ENCODE measurements at regions not wholly inside any gene's neighbourhood (a gene's known extent, or its start where the extent isn't known, plus 50 kb on each side); places are given as distances from the start of the nearest gene placed in this dataset.

DNA sequence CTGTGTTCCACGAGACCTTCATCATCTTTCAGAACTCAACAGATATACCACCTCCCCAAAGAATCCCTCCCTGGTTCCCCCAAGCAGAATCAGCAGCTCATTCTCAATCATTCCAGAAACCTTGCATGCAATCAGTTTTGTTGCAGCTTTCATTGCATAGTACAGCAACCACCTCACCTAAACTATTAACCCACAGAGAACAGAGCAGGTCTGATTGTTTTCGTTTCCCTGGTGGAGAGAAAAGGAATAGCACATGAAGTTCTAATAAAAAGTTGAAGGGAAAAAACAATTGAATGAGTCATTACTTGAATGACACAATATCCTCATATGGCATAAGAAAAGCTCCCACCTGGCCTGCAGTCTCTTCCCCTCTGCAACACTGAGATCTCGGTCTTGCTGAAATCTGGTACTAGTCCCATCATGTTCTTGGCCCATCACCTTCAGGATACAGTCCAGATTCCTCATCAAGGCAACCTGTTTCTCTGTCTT is 147.1 kb upstream of the GDF10 start:
- Histone ChIP-seq H3K27ac (no peak overlapping the region), H3K9me3 (peaks cover 4 to 10% of the 10 kb centered on the region in 2 donors), H3K4me1 (no peaks in the 10 kb centered on the region), H3K4me3 (no peak overlapping the region), H3K27me3 (no peaks in the 10 kb centered on the region), H3K36me3 (no peaks in the 10 kb centered on the region)
- TF ChIP-seq, protein P1, sequence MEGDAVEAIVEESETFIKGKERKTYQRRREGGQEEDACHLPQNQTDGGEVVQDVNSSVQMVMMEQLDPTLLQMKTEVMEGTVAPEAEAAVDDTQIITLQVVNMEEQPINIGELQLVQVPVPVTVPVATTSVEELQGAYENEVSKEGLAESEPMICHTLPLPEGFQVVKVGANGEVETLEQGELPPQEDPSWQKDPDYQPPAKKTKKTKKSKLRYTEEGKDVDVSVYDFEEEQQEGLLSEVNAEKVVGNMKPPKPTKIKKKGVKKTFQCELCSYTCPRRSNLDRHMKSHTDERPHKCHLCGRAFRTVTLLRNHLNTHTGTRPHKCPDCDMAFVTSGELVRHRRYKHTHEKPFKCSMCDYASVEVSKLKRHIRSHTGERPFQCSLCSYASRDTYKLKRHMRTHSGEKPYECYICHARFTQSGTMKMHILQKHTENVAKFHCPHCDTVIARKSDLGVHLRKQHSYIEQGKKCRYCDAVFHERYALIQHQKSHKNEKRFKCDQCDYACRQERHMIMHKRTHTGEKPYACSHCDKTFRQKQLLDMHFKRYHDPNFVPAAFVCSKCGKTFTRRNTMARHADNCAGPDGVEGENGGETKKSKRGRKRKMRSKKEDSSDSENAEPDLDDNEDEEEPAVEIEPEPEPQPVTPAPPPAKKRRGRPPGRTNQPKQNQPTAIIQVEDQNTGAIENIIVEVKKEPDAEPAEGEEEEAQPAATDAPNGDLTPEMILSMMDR (IDR thresholded peaks at IDR 0.05): no peak
- intact Hi-C loops (cut with DNase I): no loop called here
- DNase-seq (ENCODE audit: low spot score in 2 of 2): no peak

DNA sequence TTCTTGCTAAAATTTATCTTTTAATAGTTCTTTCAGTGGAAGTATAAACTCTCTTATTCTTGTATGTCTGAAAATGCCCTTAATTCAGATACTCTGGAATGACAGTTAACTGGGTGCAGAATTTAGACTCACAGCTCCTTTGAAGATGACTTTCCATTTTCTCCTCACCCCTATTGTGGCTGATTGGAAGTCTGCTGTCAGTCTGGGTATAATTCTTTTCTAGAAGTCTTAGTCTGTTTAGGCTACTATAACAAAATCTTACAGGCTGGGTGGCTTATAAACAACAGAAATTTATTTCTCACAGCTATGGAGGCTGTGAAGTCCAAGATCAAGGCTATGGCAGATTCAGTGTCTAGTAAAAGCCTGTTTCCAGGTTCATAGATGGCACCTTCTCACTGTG is 145.2 kb upstream of the GDF10 start:
- no peak overlapping the region for H3K27ac ChIP-seq
- intact Hi-C loops (cut with DNase I): no loop called here
- H3K9me3 ChIP-seq: peaks cover 4 to 10% of the 10 kb centered on the region in 2 donors

GRCh38 chr10:47156873-47157272 is 143.1 kb upstream of the GDF10 start:
- Histone ChIP-seq H3K4me3 (no peak overlapping the region), H3K27me3 (no peaks in the 10 kb centered on the region), H3K36me3 (no peaks in the 10 kb centered on the region), H3K27ac (no peak overlapping the region), H3K4me1 (no peaks in the 10 kb centered on the region), H3K9me3 (peaks cover 4 to 10% of the 10 kb centered on the region in 2 donors)
- TF ChIP-seq, protein P1 (IDR thresholded peaks at IDR 0.05): no peak
- intact Hi-C loops (cut with DNase I): no loop called here
- no peak for DNase-seq (ENCODE audit: low spot score in 2 of 2)

More for the DNA sequence above, 145.2 kb upstream of the GDF10 start:
- no peak for DNase-seq (ENCODE audit: low spot score in 2 of 2)
- Histone ChIP-seq H3K4me1 (no peaks in the 10 kb centered on the region), H3K36me3 (no peaks in the 10 kb centered on the region), H3K27me3 (no peaks in the 10 kb centered on the region), H3K4me3 (no peak overlapping the region)
- TF ChIP-seq, protein P1 (IDR thresholded peaks at IDR 0.05): no peak

GRCh38 chr10:47158116-47159071 is 141.6 kb upstream of the GDF10 start:
- DNase-seq (ENCODE audit: low spot score in 2 of 2): no peak
- Histone ChIP-seq H3K36me3 (no peaks in the 10 kb centered on the region), H3K4me1 (no peaks in the 10 kb centered on the region), H3K27ac (no peak overlapping the region), H3K27me3 (no peaks in the 10 kb centered on the region), H3K4me3 (no peak overlapping the region), H3K9me3 (peaks cover 4 to 10% of the 10 kb centered on the region in 2 donors)
- TF ChIP-seq, protein P1 (IDR thresholded peaks at IDR 0.05): no peak
- intact Hi-C loops (cut with DNase I): no loop called here

DNA sequence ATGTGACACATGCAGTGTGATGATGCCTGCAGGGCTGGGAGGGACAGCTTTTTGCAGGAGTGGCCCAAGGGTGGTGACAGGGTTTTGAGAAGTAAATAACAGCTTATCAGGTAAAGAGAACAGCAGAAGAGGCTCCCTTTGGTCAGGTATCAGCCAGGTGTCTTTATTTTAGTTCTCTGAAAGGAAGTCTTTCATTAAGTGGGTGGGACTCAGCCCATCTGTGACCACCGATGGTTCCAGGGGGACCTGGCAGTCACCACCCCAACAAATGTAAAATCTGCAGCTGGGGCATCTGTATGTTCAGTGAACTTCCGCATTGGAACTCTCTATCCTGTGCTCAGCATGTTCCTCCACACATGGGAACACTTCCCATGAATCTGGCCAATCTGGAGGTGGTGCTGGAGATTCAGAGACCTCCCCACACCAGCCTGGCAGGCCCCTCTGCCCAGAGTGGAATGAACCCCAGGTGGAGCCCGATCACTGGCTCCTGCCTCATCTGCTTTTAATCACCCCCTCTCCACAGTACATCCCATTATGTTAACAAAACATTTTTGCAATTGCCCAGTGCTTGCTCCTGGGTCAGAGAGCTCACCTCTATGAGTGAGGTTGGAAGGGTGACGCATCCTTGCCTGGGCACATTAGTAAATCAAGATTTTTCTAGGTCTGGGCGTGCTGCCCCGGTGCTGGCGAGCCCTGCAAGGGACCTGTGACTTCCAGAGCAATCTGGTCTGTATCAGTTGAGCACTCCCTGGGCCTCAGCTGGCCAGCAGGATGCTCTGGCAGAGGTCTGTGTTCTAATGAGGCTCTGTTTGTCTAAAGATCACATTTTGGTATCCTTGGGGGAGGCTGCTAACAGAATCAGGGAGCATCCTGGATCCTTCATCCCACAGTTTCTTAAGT is 140.4 kb upstream of the GDF10 start:
- H3K9me3 ChIP-seq: peaks cover 2 to 9% of the 10 kb centered on the region in 2 donors
- TF ChIP-seq, protein P1 (IDR thresholded peaks at IDR 0.05): no peak
- no peaks in the 10 kb centered on the region for H3K4me1 ChIP-seq
- no peak overlapping the region for H3K4me3 ChIP-seq
- H3K36me3 ChIP-seq: no peaks in the 10 kb centered on the region
- H3K27ac ChIP-seq: no peak overlapping the region
- DNase-seq (ENCODE audit: low spot score in 2 of 2): no peak
- intact Hi-C loops (cut with DNase I): loop anchor here (10.0 kb wide), 1 partner anchor 1135 kb away; no protein-coding TSS in a partner anchor
- no peaks in the 10 kb centered on the region for H3K27me3 ChIP-seq
